ENCODE measurements at regions not wholly inside any gene's neighbourhood (a gene's known extent, or its start where the extent isn't known, plus 50 kb on each side); places are given as distances from the start of the nearest gene placed in this dataset.

- Mint-ChIP-seq H3K36me3 (ENCODE audit: low read depth) (no peaks in the 10 kb centered on the region), H3K27ac (no peak overlapping the region), H3K9me3 (peaks cover 4% of the 10 kb centered on the region), H3K27me3 (peaks cover 2% of the 10 kb centered on the region), H3K4me3 (no peak overlapping the region), H3K4me1 (no peaks in the 10 kb centered on the region)
- intact Hi-C loops (cut with micrococcal nuclease): no loop called here
- ATAC-seq (ENCODE audit: low read depth) (no peak), DNase-seq (no peak)
- no peak for TF ChIP-seq CTCF (IDR thresholded peaks at IDR 0.05)
- CTCF ChIA-PET: no interaction called here
- POLR2A ChIA-PET: no interaction called here
Measured at GRCh38 chr9:79189511-79189924, 382.2 kb upstream of the TLE4 start.

GRCh38 chr9:79193001-79193400, 378.8 kb upstream of the TLE4 start:
- no peak for DNase-seq
- CTCF ChIA-PET: no interaction called here
- Mint-ChIP-seq H3K4me1 (no peaks in the 10 kb centered on the region), H3K4me3 (no peak overlapping the region), H3K36me3 (ENCODE audit: low read depth) (no peaks in the 10 kb centered on the region), H3K9me3 (no peaks in the 10 kb centered on the region), H3K27ac (no peak overlapping the region), H3K27me3 (no peaks in the 10 kb centered on the region)
- intact Hi-C loops (cut with micrococcal nuclease): no loop called here
- POLR2A ChIA-PET: no interaction called here
- TF ChIP-seq CTCF (IDR thresholded peaks at IDR 0.05): no peak
- no peak for ATAC-seq (ENCODE audit: low read depth)

GRCh38 chr9:79193501-79194223, 378.1 kb upstream of the TLE4 start:
- ATAC-seq (ENCODE audit: low read depth) (no peak), DNase-seq (no peak)
- Mint-ChIP-seq H3K9me3 (no peaks in the 10 kb centered on the region), H3K4me1 (no peaks in the 10 kb centered on the region), H3K4me3 (no peak overlapping the region), H3K36me3 (ENCODE audit: low read depth) (no peaks in the 10 kb centered on the region), H3K27me3 (no peaks in the 10 kb centered on the region), H3K27ac (no peak overlapping the region)
- intact Hi-C loops (cut with micrococcal nuclease): no loop called here
- POLR2A ChIA-PET: no interaction called here
- TF ChIP-seq CTCF (IDR thresholded peaks at IDR 0.05): no peak
- CTCF ChIA-PET: no interaction called here

- CTCF ChIA-PET: no interaction called here
- no peak for DNase-seq
- H3K4me1 Mint-ChIP-seq: no peaks in the 10 kb centered on the region
Measured at GRCh38 chr9:79195879-79196278, 375.9 kb upstream of the TLE4 start.

GRCh38 chr9:79196606-79197005, 375.2 kb upstream of the TLE4 start:
- ChIA-PET POLR2A (interaction anchor here (0.8 kb wide), 1 partner anchor 156 kb away, joined by 5 read pairs; no protein-coding TSS in a partner anchor), CTCF (no interaction called here)
- H3K9me3 Mint-ChIP-seq: no peaks in the 10 kb centered on the region
- H3K4me3 Mint-ChIP-seq: no peak overlapping the region
- no peak overlapping the region for H3K27ac Mint-ChIP-seq
- ATAC-seq (ENCODE audit: low read depth): no peak
- TF ChIP-seq CTCF (IDR thresholded peaks at IDR 0.05): no peak
- H3K27me3 Mint-ChIP-seq: peaks cover 6% of the 10 kb centered on the region
- no peaks in the 10 kb centered on the region for H3K36me3 Mint-ChIP-seq (ENCODE audit: low read depth)
- intact Hi-C loops (cut with micrococcal nuclease): no loop called here
- H3K4me1 Mint-ChIP-seq: no peaks in the 10 kb centered on the region
- DNase-seq: no peak

More at GRCh38 chr9:79195879-79196278, 375.9 kb upstream of the TLE4 start:
- peaks cover 6% of the 10 kb centered on the region for H3K27me3 Mint-ChIP-seq
- H3K36me3 Mint-ChIP-seq (ENCODE audit: low read depth): no peaks in the 10 kb centered on the region
- no peak for ATAC-seq (ENCODE audit: low read depth)
- no peaks in the 10 kb centered on the region for H3K9me3 Mint-ChIP-seq
- intact Hi-C loops (cut with micrococcal nuclease): no loop called here
- no peak for TF ChIP-seq CTCF (IDR thresholded peaks at IDR 0.05)
- H3K4me3 Mint-ChIP-seq: no peak overlapping the region
- POLR2A ChIA-PET: no interaction called here
- H3K27ac Mint-ChIP-seq: no peak overlapping the region
